GDM1 (cell line): ENCODE measurements at regions not wholly inside any gene's neighbourhood (a gene's known extent, or its start where the extent isn't known, plus 50 kb on each side); places are given as distances from the start of the nearest gene placed in this dataset.

Experiments
- DNase-seq: peaks from one replicate; lab custom pipeline; 2025; lab: John Stamatoyannopoulos, UW

DNA sequence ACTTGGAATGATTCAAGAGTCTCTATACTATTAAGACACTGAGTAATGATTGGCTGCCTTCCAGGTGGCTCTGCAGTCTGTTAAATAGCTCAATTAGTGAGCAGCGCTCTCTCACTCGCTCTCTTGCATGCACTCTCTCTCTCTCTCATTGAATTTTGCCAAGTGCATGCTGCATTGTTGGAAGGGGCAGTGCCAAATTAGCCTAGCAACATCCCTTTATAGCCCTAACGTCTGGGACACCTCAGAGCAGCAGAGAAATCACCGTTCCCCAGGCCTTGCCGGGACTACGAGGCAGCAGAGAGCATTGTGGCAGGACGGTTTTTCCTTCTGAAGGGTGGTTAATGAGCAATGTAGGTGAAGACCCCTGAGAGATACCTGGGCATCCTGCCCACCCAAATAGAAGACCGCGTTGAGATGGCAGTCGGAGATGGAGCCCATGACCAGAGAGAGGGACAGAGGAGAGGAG lies 447.6 kb upstream of the POU3F3 start:
- no peak for DNase-seq

- DNase-seq = no peak
These were observed 446.3 kb upstream of the POU3F3 start for GRCh38 chr2:104407641-104408040.

- no peak for DNase-seq
These were observed 445.6 kb upstream of the POU3F3 start for GRCh38 chr2:104408266-104408665.

GRCh38 chr2:104410136-104410535 lies 443.8 kb upstream of the POU3F3 start:
- DNase-seq = no peak

DNA sequence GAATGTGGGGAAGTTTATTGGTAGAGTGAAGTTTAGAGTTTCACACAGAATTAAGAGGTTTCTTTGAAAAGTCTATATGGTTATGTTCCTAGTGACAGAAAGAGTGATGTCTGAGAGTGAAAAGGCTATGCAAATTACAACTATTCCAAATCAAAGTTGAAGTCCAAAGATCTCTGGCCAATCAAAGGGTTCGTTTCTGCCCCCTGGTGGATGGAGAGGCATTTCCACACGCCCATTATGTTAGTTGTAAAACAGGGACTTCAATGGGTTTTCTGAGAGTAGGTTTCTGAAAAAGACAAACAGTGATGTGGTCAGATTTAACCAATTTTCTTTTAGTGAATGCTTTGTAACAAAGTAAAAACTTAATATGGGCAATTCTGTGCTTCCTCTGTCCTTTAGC lies 441.5 kb upstream of the POU3F3 start:
- no peak for DNase-seq

DNA sequence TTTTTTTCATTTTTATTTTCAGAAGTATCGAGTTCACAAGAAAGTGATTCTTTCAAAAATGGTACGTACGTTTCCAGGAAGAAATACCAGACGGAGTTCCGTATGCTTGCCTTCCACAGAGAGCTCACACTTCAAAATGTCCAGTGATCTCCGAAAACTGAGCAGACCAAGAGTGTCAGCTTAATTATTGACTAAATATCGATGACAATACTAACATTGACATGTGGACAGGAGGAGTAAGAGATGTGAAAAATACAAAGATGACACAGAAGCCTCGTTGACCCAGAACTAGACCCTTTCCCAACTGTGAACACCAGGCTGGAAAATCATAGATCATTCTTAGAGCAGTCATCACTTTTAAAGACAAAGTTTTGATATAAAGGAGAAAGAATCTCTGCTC lies 440.0 kb upstream of the POU3F3 start:
- no peak for DNase-seq

- no peak for DNase-seq
These were observed 438.6 kb upstream of the POU3F3 start for GRCh38 chr2:104415284-104415683.

DNA sequence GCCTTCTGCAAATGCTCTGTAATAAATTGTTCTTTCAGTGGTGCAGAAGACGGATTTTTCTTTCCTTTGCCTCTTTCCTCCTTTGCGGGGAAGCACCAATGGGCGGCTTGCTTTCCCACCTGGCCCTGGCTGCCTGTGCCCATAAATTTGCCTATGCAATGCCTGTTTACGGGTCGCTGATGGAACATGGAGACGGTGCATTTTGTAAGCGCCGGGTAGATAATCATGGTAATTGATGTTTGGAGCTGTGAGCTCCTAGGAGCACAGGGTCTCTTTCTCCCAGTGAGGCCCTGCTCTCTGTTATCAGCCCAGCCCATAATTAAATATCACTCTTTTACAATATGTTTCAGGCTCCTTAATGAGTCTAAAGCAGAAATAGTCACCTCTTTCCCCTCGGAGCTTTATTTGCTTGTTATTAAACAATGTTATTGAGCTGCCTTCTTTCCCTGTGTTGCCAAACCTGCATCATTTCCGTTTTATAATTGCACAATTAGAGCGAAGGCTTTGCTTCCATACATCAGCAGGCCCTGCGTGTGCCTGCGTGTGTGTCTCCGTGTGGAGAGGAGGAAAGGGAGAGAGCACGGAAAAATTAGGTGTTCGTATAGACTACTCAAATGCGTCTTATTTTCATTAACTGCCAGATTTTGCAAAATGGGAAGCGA lies 437.4 kb upstream of the POU3F3 start:
- no peak for DNase-seq

- DNase-seq = no peak
These were observed 433.5 kb upstream of the POU3F3 start for GRCh38 chr2:104420420-104420819.

- DNase-seq = no peak
These were observed 433.0 kb upstream of the POU3F3 start for GRCh38 chr2:104420953-104421352.

GRCh38 chr2:104425850-104426595 lies 427.9 kb upstream of the POU3F3 start:
- no peak for DNase-seq

DNA sequence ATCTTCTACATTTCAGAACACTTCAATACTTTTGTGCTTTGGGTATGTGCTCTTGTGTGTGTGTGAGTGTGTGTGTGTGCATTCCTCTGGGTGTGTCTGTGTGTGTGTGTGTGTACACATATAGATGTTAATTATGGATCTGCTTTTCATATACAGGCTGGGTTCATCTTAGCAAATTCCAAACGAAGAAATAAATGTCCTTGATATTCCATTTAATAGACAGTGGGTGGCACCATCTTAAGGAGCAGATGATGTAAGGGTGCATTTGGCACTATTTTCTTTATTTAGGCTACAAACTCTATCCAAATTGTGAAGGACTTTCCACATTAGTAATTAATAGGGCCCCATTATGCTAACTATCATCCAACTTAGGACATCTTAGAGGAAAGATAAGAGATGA lies 425.8 kb upstream of the POU3F3 start:
- no peak for DNase-seq

DNA sequence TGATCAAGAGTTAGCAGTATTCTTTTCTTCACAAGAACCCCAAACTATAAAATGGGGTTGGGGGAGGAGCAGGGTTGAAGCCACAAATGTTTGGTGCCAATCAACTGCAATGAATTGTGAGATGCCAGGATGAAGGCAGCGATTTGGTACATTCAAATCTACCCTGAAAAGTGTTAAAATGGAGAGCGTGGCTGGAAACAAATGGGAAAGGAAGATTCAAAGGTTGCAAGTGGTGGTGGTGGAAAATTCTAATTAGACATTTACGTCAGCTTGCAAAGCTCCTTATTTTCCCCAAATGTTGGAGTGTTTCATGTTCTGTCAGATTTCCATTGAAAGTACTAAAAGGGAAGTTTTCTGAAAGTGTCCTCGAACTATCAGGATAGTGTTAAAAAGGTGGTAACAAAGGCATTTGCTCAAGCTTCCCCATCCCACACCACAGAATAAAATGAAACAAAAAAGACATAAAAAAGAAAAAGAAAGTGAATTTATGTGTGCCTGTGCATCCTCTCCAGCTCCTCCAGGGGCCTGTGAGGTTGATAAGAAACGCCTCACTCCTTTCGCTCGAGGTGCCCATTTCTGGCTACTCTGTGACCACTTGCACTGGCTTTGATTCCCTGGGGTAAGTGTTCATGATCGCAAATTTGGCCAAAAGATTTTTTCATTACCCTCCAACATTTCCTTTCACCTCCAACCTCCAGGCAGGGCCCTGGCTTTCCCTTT lies 424.1 kb upstream of the POU3F3 start:
- no peak for DNase-seq

- no peak for DNase-seq
These were observed 423.6 kb upstream of the POU3F3 start for GRCh38 chr2:104430359-104430740.

GRCh38 chr2:104430852-104431251 lies 423.1 kb upstream of the POU3F3 start:
- DNase-seq = no peak

GRCh38 chr2:104431701-104432121 lies 422.2 kb upstream of the POU3F3 start:
- no peak for DNase-seq

DNA sequence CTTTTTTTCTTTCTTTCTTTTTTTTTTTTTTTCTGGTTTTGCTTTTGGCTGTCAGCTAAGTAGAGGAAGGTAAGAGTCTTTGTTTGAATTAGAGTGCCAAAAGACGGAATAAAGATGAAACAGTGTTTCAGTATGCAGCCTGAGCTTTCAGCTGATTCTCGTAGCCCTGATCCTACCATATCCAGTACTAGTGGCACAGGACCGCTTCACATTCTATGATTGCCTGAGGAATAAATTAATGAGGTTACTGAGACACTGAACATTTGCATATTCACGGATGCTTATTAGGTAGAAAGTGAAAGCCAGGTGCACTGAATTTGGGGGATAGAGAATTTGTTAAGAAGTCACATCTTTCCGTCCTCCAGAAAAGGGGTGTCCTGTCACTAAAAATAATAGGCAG lies 421.5 kb upstream of the POU3F3 start:
- no peak for DNase-seq

GRCh38 chr2:104432991-104433390 lies 420.9 kb upstream of the POU3F3 start:
- no peak for DNase-seq

- no peak for DNase-seq
These were observed 420.3 kb upstream of the POU3F3 start for GRCh38 chr2:104433657-104434056.

GRCh38 chr2:104434318-104434792 lies 419.6 kb upstream of the POU3F3 start:
- no peak for DNase-seq

DNA sequence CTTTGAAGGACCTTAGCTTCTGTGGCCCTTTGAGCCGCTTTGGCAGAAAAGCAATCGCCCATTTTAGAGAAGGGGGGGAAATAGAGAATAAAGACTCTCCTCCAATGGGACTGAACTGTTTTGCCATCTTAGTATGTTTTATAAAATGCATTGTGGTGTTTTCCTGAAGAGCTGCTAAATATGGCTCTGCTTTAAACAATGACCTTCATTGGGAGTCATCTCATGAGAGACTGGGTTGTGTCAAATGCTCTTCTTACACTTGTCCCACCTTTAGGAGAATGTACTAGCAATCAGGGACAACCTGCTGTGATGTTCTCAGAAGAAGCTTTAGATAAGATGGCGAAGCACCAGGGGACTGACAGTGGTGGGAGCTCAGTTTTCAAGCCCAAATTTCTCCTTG lies 418.9 kb upstream of the POU3F3 start:
- no peak for DNase-seq

GRCh38 chr2:104438481-104438880 lies 415.4 kb upstream of the POU3F3 start:
- DNase-seq = no peak

DNA sequence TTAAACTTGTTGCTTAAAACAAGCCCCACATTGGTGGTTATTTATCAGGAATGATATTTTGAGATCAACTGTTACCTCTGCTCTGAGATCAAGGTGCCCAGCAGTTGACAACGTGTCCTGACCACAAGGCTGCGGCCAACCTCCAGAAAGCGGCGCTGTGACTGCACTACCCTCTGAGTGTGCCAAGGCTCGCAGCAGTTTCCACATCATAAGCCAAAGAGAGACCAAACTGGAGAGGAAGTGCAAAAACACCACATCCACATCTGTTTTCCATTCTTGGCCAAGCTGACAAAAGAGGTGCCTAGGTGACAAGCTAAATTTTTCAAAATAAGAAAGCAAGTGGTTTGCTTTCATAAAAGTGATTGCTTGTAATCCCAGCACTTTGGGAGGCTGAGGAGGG lies 410.8 kb upstream of the POU3F3 start:
- DNase-seq = no peak
